ENCODE measurements at regions not wholly inside any gene's neighbourhood (a gene's known extent, or its start where the extent isn't known, plus 50 kb on each side); places are given as distances from the start of the nearest gene placed in this dataset.

DNA sequence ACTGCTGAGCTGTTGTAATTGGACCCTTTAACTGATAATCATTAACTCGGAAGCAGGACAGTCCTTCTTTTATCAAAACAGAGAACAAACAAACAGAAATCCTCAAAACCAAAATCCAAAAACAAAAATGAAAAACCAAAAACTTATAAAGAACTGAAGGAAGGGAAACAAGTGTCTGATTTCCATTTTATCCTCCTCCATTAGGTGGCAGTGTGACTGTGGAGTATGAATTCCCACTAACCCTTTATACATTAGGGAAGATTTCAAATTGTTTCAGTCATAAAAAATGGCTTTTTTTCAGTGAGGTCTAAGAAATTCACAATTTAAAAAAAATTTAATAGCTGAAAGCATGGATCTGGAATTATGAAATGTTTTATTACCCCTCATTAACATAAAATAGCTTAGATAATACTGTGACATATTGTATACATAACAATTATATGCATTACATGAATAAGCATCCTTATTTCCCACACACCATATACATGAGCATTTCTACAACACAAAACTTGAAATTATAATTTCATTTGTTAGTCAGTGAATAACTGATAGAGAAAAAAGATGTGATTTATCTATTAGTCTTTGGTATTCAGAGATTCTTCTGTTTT is 1074.3 kb upstream of the PCDH9 start:
- TF ChIP-seq, protein P1, sequence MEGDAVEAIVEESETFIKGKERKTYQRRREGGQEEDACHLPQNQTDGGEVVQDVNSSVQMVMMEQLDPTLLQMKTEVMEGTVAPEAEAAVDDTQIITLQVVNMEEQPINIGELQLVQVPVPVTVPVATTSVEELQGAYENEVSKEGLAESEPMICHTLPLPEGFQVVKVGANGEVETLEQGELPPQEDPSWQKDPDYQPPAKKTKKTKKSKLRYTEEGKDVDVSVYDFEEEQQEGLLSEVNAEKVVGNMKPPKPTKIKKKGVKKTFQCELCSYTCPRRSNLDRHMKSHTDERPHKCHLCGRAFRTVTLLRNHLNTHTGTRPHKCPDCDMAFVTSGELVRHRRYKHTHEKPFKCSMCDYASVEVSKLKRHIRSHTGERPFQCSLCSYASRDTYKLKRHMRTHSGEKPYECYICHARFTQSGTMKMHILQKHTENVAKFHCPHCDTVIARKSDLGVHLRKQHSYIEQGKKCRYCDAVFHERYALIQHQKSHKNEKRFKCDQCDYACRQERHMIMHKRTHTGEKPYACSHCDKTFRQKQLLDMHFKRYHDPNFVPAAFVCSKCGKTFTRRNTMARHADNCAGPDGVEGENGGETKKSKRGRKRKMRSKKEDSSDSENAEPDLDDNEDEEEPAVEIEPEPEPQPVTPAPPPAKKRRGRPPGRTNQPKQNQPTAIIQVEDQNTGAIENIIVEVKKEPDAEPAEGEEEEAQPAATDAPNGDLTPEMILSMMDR (IDR thresholded peaks at IDR 0.05): no peak
- no peak for TF ChIP-seq POLR2A (IDR thresholded peaks at IDR 0.05)

Data from lower leg skin (tissue), 3 donors.